Choroid plexus epithelial cell (primary cell): ENCODE measurements at regions not wholly inside any gene's neighbourhood (a gene's known extent, or its start where the extent isn't known, plus 50 kb on each side); places are given as distances from the start of the nearest gene placed in this dataset.
A peak's percentile ranks its signal among the peaks of the same experiment; 100 is the strongest.
"Not testable (repeated sequence)": the region's sequence is repeated elsewhere in the genome, so short reads cannot be mapped to it uniquely, and the experiment has no call there.

Experiments used
- DNase-seq: peaks from one replicate; pipeline ENCODE4 v3.0.0-alpha.2; 2010; ENCODE audit warnings: low read depth
- H3K4me3 ChIP-seq: 2 replicates; pipeline ENCODE4 v1.5.1; 2011; ENCODE audit warnings: low read depth, mild to moderate bottlenecking, control low read depth, low read length, moderate library complexity
- TF ChIP-seq, protein P1 (sequence below): conservative IDR thresholded peaks from 2 replicates; pipeline ENCODE4 v1.5.1; 2011; ENCODE audit warnings: low read depth, mild to moderate bottlenecking, control low read depth, inconsistent platforms, low read length, moderate library complexity

DNA sequence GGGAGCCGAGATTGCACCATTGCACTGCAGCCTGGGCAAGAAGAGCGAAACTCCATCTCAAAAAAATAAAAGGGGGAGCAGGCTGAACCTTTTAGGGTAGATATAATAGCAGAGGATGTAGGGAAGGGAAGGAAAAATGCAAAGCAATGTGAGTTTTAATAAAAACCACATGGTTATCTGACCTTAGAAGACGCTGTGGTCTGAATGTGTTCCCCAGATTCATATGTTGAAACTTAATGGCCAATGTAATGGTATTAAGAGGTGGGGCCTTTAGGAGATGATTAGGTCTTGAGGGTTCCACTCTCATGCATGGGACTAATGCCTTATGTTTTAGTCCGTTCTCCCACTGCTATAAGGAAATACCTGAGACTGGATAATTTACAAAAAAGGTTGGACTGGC lies 114.1 kb upstream of the STX18 start:
- H3K4me3 ChIP-seq: no peak overlapping the region
- TF ChIP-seq, protein P1, sequence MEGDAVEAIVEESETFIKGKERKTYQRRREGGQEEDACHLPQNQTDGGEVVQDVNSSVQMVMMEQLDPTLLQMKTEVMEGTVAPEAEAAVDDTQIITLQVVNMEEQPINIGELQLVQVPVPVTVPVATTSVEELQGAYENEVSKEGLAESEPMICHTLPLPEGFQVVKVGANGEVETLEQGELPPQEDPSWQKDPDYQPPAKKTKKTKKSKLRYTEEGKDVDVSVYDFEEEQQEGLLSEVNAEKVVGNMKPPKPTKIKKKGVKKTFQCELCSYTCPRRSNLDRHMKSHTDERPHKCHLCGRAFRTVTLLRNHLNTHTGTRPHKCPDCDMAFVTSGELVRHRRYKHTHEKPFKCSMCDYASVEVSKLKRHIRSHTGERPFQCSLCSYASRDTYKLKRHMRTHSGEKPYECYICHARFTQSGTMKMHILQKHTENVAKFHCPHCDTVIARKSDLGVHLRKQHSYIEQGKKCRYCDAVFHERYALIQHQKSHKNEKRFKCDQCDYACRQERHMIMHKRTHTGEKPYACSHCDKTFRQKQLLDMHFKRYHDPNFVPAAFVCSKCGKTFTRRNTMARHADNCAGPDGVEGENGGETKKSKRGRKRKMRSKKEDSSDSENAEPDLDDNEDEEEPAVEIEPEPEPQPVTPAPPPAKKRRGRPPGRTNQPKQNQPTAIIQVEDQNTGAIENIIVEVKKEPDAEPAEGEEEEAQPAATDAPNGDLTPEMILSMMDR: no peak
- DNase-seq: no peak

DNA sequence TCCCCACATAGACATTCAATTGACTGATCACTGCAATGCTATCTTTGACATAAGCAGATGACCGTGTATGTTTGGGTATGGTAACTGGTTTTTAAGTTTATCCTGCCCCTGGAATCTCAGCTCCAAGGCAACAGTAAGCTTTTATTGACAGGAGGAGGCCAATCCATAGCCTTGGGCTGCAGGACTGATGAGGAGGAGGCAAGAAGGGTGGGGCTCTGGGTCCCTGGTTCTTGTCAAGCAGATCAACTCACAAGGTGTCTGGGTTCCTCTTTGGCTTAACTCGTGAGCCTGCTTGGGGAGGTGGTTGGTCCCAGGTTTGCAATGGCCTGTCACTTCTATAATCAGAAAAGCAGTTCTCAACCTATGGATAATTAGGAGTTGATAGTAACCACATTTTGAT lies 113.2 kb upstream of the STX18 start:
- H3K4me3 ChIP-seq: no peak overlapping the region
- no peak for DNase-seq
- TF ChIP-seq, protein P1: no peak

DNA sequence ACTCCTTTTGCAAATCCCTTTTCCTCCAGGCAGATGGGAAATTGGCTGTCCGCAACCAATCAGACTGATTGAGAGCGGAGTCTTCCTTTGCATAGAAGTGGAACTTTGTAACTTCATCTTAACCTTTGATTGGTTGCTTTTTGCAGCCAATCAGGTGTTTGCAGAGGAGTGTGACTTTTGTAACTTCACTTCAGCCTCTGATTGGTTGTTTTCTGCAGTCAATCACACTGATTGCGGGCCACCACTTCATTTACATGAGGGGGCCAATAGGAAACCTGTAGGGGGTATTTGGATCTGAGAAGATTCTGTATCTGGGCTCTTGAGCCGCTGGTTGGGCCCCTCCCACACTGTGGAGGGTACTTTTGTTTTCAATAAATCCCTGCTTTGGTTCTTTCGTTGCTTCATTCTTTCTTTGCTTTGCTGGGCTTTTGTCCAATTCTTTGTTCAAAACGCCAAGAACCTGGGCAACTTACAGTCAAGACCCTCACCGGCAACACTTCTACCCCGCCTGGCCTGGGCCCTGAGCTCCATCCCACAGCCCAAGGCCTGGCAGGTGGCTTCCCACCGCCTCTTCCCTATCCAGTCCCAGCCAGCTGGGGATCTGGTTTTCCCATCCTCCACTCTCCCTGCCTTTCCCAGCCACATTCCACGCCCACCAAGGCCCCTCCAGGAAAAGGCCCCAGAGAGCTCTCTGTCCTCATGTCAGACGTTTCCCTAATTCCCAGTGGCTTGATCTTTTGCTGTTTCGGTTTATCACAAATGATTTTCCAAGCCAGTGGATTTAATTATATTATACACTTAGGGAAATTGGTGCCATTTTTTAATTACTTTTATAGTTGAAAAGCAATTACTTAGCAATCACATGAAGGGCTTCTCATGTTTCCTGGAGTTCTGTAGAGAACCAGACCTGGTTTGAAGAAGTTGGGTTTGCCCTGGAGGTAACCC lies 110.2 kb upstream of the STX18 start:
- TF ChIP-seq, protein P1: no peak
- DNase-seq: peak; percentile 70

DNA sequence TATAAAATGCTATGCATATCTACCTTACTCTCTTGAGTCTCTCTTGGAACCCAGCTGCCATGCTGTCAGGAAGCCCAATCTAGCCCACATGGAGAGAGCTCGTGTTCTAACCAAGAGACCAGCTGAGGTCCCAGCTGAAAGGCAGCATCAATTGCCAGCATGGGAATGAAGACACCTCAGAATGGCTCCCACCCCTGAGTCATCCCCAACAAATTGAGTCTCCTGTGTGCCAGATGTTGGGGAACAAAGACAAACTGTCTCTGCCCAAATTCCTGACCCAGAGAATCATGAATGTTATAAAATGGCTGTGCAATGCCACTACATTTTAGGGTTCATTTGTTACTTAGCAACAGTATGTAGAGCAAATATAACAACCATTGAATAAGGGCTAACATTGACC lies 105.2 kb upstream of the STX18 start:
- no peak for DNase-seq
- TF ChIP-seq, protein P1: no peak
- H3K4me3 ChIP-seq: no peak overlapping the region

More for the DNA sequence above, 110.2 kb upstream of the STX18 start:
- H3K4me3 ChIP-seq: peak overlapping the region; percentile 7

DNA sequence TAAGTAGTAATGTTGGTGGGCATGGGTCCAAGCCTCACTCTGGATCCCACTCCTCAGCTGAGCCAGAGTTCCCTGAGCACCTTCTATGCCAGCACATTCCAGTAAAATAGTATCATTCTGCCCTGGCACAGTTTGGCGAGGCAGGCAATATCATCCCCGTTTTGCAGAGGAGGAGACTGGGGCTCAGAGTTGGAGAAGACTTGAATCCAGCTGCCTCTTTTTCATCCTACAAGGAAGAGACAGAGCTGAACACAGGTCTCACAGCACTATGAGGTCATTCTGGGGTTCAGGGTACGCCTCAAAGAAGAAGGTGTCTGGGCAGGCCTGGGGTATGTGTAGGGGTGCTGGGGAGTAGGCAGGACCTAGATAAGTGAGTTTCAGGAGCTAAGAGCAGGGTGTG lies 103.9 kb upstream of the STX18 start:
- H3K4me3 ChIP-seq: no peak overlapping the region
- TF ChIP-seq, protein P1: no peak
- DNase-seq: no peak

DNA sequence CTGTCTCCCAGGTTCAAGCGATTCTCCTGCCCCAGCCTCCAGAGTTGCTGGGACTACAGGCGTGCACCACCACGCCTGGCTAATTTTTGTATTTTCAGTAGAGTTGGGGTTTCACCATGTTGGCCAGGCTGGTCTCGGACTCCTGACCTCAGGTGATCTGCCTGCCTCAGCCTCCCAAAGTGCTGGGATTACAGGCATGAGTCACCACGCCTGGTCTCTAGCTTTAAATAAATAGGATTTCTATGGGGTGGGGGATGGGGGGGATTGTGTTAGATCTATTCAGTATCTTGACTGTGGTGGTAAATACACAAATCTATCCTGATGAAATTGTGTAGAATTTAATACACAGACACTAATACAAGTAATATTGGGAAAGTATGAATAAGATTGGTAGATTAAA lies 102.4 kb upstream of the STX18 start:
- DNase-seq, H3K4me3 ChIP-seq: not testable (repeated sequence)

DNA sequence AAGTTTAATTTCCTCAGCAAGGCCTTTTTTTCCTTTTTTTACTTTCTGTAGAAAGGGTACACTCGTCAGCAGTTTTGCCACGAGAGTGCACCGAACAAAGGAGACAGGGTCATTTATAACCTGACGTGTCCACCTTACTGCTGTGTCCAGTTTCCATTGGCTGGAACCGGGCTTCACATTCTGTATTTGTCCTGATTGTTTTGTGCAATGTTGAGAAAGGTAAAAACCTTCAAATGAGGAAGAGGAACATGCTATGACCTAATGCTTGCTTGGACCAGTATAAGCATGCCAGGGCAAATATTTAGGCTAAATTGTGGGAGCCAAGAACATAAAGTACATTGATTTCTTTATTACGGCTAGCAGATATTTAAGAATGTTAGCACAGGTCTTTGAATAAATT lies 101.9 kb upstream of the STX18 start:
- not testable (repeated sequence) for DNase-seq, H3K4me3 ChIP-seq

DNA sequence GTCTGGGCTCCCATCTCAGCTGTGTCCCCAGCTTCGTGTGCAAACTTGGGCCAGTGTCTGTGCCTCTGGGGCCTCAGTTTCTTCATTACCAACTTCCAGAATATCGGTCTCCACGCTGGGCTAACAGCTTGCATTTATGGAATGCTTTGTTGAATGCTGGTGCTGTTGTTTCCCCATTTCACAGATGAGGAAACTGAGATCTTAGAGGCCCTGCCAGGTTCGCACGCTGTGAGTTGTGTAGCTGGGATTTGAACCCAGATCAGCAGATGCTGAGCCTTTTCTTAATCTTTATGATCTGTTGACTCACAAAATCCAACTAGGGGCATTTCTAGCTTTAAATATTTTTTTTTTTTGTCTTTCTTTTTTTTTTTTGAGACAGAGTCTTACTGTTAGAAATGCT lies 101.5 kb upstream of the STX18 start:
- no peak overlapping the region for H3K4me3 ChIP-seq
- TF ChIP-seq, protein P1: no peak
- DNase-seq: no peak
